Calu3 (cell line): ENCODE measurements at regions not wholly inside any gene's neighbourhood (a gene's known extent, or its start where the extent isn't known, plus 50 kb on each side); places are given as distances from the start of the nearest gene placed in this dataset.
"Not testable (repeated sequence)": the region's sequence is repeated elsewhere in the genome, so short reads cannot be mapped to it uniquely, and the experiment has no call there.

Experiments
- BruUV-seq: library from RNA; stranded (reverse); fragments of 400-500 nt; replicated peaks from 2 replicates; lab custom pipeline; 2021; lab: Mats Ljungman, UMichigan
- CTCF ChIA-PET: fragments of 300-600 bp; sonication (Branson Sonifier 250); formaldehyde crosslinking; loops from one replicate; lab custom pipeline; 2022; ENCODE audit warnings: antibody characterized with exemption; lab: Charles Lee
- DNase-seq: peaks from one replicate; pipeline ENCODE4 v3.0.0; 2022
- H3K27ac Mint-ChIP-seq: one replicate; pipeline ENCODE4 v1.8.0; 2022; ENCODE audit warnings: mixed read lengths; ENCODE audit not compliant: unreplicated experiment
- H3K27me3 Mint-ChIP-seq: one replicate; pipeline ENCODE4 v1.8.0; 2022; ENCODE audit warnings: mixed read lengths; ENCODE audit not compliant: unreplicated experiment
- H3K36me3 Mint-ChIP-seq: one replicate; pipeline ENCODE4 v1.8.0; 2022; ENCODE audit warnings: mild to moderate bottlenecking, moderate library complexity, mixed read lengths; ENCODE audit not compliant: insufficient read depth, unreplicated experiment
- H3K4me1 Mint-ChIP-seq: one replicate; pipeline ENCODE4 v1.8.0; 2022; ENCODE audit warnings: mild to moderate bottlenecking, low read depth, mixed read lengths; ENCODE audit not compliant: unreplicated experiment
- H3K4me3 Mint-ChIP-seq: one replicate; pipeline ENCODE4 v1.8.0; 2022; ENCODE audit warnings: mild to moderate bottlenecking, low read depth, moderate library complexity, mixed read lengths; ENCODE audit not compliant: unreplicated experiment
- H3K9me3 Mint-ChIP-seq: one replicate; pipeline ENCODE4 v1.8.0; 2022; ENCODE audit warnings: low read depth, mixed read lengths; ENCODE audit not compliant: unreplicated experiment
- intact Hi-C: fragments of 100-400 bp; cut with micrococcal nuclease; formaldehyde crosslinking; loops from one replicate; pipeline ENCODE4 v1.10.0; 2022; ENCODE audit not compliant: unreplicated experiment
- TF ChIP-seq, protein P1 (sequence below): fragments of 200-600 bp; IDR thresholded peaks from one replicate; pipeline ENCODE4 v1.8.0; 2022; ENCODE audit warnings: antibody characterized with exemption; ENCODE audit not compliant: unreplicated experiment

DNA sequence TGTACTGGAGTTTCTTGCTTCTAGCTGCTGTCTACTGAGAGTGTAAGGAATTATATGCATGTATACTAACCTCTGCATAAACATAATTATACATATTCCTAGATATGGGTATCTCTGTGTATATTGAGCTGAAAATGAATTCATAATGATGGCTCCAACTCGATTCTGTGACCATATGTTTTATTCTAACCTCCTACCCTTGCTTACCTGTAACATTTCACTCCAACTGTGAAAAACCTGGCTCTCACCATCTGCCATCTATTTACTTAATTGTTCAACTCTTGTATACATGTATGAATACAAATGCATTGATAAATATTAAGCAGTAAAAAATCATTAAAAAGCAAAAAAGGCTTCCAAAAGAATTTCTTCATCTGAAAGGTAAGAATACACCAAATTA, 1729.5 kb upstream of the SPRY2 start:
- Mint-ChIP-seq H3K4me3 (no peak overlapping the region), H3K27me3 (no peaks in the 10 kb centered on the region), H3K36me3 (no peaks in the 10 kb centered on the region), H3K27ac (no peak overlapping the region), H3K9me3 (no peaks in the 10 kb centered on the region), H3K4me1 (no peaks in the 10 kb centered on the region)
- TF ChIP-seq, protein P1, sequence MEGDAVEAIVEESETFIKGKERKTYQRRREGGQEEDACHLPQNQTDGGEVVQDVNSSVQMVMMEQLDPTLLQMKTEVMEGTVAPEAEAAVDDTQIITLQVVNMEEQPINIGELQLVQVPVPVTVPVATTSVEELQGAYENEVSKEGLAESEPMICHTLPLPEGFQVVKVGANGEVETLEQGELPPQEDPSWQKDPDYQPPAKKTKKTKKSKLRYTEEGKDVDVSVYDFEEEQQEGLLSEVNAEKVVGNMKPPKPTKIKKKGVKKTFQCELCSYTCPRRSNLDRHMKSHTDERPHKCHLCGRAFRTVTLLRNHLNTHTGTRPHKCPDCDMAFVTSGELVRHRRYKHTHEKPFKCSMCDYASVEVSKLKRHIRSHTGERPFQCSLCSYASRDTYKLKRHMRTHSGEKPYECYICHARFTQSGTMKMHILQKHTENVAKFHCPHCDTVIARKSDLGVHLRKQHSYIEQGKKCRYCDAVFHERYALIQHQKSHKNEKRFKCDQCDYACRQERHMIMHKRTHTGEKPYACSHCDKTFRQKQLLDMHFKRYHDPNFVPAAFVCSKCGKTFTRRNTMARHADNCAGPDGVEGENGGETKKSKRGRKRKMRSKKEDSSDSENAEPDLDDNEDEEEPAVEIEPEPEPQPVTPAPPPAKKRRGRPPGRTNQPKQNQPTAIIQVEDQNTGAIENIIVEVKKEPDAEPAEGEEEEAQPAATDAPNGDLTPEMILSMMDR, result no peak
- intact Hi-C loops, result no loop called here
- no peak for DNase-seq
- CTCF ChIA-PET, result no interaction called here
- no TSS peak for BruUV-seq

DNA sequence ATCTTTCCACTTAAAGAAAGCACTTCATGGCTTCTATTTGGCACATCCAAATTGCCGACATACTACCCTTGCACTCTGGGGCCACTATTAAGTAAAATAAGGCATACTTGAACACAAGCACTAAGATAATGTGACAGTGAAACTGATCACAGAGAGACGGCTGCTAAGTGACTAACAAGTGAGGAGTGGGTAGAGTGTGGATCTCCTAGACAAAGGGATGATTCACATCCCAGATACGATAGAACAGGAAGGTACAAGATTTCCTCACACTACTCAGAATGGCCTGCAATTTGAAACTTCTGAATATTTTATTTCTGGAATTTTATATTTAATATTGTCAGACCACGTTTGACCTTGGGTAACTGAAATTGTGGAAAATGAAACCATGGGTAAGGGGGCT, 1721.8 kb upstream of the SPRY2 start:
- CTCF ChIA-PET, result no interaction called here

DNA sequence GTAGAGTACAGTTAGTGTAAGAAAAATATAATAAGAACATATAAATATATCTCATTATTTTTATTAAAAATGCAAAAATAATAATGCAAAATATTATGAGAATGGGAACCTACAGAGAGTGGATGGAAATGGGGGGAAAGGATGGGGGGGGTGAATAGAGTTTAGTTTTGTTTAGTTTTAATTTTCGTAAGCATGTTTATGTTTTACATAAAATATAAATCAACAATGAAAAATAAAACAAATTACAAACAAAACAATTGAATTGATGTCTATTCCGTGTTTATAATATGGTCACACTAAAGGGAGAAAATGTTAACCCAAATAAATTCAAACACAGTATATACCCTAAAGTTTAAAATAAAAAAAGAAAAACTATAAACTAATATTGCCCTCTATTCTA, 1717.4 kb upstream of the SPRY2 start:
- TF ChIP-seq, protein P1, result no peak
- H3K27me3 Mint-ChIP-seq, result no peaks in the 10 kb centered on the region
- H3K9me3 Mint-ChIP-seq, result no peaks in the 10 kb centered on the region
- CTCF ChIA-PET, result no interaction called here
- BruUV-seq, result no TSS peak
- no peaks in the 10 kb centered on the region for H3K36me3 Mint-ChIP-seq
- H3K27ac Mint-ChIP-seq, result no peak overlapping the region
- no peak overlapping the region for H3K4me3 Mint-ChIP-seq
- H3K4me1 Mint-ChIP-seq, result no peaks in the 10 kb centered on the region
- intact Hi-C loops, result no loop called here
- DNase-seq, result no peak

More for the DNA sequence above, 1721.8 kb upstream of the SPRY2 start:
- TF ChIP-seq, protein P1, result no peak
- Mint-ChIP-seq H3K4me3 (no peak overlapping the region), H3K27ac (no peak overlapping the region), H3K27me3 (no peaks in the 10 kb centered on the region), H3K9me3 (no peaks in the 10 kb centered on the region), H3K4me1 (no peaks in the 10 kb centered on the region), H3K36me3 (no peaks in the 10 kb centered on the region)
- BruUV-seq, result no TSS peak
- intact Hi-C loops, result no loop called here
- DNase-seq, result no peak

DNA sequence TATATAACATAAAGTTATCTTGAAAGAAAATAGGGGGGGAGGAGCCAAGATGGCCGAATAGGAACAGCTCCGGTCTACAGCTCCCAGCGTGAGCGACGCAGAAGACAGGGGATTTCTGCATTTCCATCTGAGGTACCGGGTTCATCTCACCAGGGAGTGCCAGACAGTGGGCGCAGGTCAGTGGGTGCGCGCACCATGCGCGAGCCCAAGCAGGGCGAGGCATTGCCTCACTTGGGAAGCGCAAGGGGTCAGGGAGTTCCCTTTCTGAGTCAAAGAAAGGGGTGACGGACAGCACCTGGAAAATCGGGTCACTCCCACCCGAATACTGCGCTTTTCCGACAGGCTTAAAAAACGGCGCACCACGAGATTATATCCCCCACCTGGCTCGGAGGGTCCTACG, 1704.4 kb upstream of the SPRY2 start:
- H3K36me3 Mint-ChIP-seq, H3K27ac Mint-ChIP-seq, intact Hi-C loops, H3K4me1 Mint-ChIP-seq, H3K27me3 Mint-ChIP-seq, BruUV-seq, H3K4me3 Mint-ChIP-seq, H3K9me3 Mint-ChIP-seq, CTCF ChIA-PET: not testable (repeated sequence)
- peak; percentile 1 for DNase-seq

- DNase-seq, result no peak
- TF ChIP-seq, protein P1, result no peak
- Mint-ChIP-seq H3K4me3 (no peak overlapping the region), H3K27ac (no peak overlapping the region), H3K9me3 (peaks cover 2% of the 10 kb centered on the region), H3K4me1 (no peaks in the 10 kb centered on the region), H3K27me3 (no peaks in the 10 kb centered on the region), H3K36me3 (no peaks in the 10 kb centered on the region)
- no TSS peak for BruUV-seq
- CTCF ChIA-PET, result no interaction called here
- intact Hi-C loops, result no loop called here
Observed at GRCh38 chr13:82036602-82037001, 1695.7 kb upstream of the SPRY2 start.
